Epidermal melanocyte (primary cell): ENCODE measurements at regions not wholly inside any gene's neighbourhood (a gene's known extent, or its start where the extent isn't known, plus 50 kb on each side); places are given as distances from the start of the nearest gene placed in this dataset.
"Not testable (repeated sequence)": the region's sequence is repeated elsewhere in the genome, so short reads cannot be mapped to it uniquely, and the experiment has no call there.

ENCODE experiments used
- DNase-seq: peaks from one replicate; pipeline ENCODE4 v3.0.0; 2011; ENCODE audit warnings: low spot score; ENCODE audit not compliant: insufficient read length

DNA sequence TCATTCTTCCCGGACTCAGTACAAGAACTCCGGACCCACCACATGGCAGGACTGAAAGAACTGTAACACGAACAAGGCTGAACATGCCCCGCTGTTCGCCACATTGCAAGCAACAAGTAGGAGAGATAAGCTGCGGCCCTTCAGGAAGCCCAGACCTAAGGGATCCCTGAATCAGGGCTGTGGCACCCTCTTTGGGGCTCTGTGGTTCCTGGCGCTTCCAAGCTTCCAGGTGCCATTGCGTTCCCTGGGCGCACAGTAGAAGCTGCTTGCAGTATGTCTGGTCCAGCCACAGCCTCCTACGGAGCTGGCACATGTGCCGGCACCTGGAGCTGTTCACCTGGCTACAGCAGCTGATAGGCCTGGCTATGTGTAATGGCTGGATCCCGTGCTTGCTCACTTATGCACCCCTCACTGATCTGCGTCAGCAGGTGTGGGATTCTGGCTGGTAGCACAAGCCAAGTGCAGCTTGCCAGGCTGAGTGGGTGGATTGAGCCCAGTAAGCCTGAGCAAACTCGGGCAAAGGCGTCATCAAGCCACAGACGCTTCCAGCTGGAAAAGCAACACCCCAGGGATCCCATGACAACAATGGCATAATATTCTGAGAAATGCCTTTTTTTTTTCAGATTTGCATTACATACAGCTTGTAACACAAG, 748.6 kb upstream of the GBE1 start:
- DNase-seq: no peak

- no peak for DNase-seq
Measured at GRCh38 chr3:82509106-82509842, 747.8 kb upstream of the GBE1 start.

GRCh38 chr3:82506204-82506603, 744.8 kb upstream of the GBE1 start:
- DNase-seq: no peak

DNA sequence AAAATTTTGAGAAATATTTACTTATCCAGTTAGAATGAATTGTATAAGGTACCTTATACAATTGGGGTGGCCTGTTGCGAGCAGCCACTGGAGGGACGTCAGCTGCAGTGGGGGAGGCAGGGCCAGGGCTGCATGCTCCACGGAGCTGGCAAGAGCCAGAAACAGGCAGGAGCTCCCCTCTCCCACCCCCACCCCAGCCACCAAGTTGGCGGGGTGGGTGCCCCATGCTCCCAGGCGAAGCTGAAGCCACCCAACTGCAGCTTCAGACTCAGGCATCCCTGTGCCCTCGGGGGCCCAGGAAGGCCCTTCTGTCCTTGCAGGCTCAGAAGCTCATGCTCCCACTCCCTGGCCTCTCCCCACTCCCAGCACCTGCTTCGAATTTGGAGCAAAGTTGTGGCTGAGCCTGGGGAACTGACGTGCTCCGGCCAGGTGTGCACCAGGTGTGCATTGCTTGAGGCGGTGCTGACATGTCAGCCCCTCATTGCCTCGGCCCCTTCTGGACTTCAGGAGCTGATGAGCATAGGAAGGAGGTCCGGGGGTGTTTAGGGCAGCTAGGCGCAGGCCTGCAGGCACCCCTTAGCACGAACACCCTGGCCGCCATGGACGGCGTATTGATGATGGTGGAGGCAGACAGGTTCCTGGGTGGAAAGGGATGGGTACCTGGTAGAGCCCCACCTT, 743.8 kb upstream of the GBE1 start:
- DNase-seq: no peak

DNA sequence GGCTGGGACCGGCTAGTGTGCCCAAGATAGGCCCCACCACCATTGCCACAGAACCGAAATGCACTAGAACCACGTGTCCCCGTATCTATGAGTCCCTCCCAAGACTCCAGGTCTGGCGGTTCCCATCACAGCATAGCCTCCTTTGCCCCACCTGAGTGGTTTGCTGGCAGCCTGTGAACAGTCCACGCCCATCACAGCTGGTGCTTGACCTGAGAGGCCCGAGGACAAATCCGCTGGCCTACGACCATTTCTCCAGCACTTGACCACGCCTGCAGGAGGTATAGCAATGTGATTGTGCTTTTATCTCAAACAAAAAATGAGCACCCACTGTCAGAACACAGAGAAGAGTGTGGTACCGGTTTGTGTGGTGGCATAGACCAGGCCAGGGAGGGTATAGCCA, 736.7 kb upstream of the GBE1 start:
- no peak for DNase-seq

DNA sequence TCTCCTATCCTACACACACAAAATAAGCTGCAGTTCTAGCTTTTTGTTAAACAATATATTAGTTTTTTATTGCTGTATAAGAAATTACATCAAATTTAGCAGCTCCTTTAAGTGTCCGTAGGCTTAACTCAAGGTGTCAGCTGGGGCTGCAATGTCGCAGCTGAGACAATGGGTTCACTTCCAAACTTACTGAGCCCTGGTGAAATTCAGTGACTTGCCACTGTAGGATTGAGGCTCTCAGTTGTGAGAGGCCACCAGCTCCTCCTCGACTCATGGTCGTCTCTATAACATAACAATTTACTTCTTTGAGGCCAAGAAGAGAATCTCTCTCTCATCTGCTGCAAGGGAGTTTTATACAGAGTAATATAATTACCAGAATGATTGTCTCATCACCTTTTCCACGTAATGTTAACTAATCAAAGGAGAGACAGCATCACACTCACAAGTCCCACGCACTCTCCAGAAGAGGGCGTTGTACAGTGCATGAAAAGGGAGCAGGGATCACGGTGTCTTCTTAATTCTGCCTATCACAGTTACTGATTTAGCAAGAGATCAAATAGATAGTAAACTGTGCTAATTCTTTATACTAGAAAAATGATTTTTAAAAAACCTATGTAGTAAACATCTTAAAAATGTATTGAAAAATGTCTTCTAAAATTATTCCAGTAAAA, 735.6 kb upstream of the GBE1 start:
- no peak for DNase-seq

DNA sequence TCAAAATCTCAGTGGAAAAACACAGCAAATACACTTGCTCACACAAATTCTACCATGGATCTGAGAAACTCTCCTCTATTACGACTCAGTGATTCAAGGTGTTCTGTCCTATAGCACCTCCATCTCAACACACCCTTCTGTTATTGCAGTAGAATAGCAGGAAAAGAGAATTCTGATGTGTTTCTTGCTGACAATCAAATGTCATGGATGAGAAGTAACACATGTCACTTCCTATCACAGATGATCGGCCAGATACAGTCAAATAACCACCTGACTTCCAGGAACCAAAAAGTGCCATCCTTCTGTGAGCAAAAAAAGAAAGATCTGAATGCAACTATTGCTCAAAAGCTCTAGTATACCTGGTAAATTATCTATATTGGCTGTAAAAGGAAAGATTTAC, 734.2 kb upstream of the GBE1 start:
- DNase-seq: no peak

DNA sequence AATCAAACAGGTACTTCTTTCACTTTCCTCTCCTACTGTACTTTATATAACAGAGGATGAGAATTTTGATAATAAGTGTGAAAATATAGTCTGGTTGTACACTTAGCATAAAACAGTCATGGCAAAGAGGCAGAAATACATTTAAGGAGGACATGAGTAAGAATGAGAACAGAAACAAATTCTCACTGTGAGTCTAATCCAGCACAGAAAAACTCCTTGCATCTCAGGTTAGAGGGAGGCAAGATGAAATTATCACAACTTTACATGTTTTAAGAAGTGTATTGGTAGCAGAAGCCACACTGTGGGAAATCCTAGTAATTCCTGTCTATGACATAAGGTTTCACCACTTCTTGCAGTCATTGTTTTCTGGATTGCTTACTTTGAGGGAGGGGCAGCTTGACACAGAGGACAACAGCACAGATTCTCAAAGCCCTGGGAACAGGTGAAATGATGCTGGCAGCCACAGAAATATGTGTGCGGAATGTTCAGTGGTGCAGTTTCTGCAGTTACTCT, 733.6 kb upstream of the GBE1 start:
- no peak for DNase-seq

DNA sequence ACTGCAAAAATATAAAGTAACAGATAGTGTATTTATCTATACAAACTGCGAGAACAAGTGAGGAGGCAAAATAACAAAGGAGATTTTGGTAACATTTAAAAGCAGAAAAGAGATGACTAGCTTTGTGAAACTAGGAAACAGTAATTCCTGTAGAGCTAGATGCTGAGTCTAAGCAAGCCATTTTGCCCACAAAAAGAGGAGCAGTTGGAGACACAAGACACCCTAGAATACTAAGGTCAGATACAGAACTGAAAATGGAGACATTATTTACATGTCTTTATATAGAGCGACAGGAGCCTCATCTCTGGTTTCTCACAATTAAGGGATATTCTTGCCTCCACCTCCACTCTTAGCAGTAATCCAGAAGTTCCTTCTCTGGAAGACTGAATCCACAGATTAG, 732.4 kb upstream of the GBE1 start:
- DNase-seq: no peak

DNA sequence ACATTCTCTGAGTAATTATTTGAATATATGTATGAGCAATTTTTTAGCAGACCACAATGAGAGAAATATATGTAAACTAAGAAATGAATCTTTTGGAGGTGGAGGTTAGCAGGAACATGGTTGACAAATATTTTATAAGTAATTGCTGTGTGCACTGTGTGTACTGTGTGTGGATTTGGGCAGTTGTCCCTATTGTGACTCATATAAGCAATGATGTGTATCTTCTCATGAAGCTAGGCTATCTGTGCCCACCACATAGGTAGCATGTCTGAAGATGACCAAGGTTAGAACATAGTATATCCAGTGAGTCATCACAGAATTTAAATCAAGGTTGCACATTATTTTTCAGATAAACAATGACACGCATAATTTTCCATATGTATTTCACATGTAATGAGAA, 713.9 kb upstream of the GBE1 start:
- no peak for DNase-seq

GRCh38 chr3:82474711-82475110, 713.3 kb upstream of the GBE1 start:
- DNase-seq: no peak

DNA sequence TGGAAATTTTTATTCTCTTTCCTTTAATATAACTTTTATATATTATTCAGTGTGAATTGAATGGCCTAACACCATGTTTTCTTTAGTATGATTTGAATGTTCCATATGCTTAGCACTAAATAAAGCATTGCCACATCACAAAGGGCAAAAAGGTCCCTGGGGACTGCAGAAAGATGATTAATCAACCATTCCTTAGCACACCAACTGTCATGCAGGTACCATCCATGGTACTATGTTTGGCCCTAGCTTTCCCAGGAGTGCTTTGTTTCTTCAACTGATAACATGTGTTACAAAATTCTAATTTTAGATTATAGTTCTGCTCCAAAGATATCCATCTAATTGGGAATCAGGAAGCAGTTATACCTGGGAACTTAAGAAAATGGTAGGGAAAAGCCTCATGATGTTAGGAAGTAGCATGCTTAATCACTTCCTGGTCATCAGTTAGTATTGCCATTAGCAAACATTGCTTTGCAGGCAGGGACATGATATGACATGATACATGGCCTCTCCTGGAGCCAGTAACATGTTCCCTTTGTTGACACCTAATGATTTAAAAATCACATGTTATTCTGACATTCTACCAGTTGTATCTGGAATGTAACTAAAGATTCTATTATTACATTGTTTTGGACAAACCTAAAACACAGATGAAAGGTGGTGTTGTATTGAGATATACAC, 712.6 kb upstream of the GBE1 start:
- DNase-seq: no peak

DNA sequence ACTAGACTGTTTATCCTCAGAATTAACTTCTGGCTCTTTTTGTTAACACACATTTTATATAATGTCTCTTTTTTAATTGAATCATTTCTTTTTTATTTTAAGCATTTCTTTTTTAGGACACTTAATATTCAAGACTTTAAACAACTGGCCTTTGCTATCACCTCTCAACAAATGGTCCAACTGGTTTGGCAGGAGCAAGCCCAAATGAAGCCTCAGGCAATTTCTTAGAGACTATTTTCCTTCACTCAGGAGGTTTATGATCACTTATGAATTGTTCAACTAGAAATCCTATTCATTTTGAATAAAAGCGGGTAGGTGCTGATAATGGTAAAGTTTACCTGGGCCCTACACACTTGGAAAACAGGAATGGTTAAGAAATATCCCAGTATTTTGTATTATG, 705.6 kb upstream of the GBE1 start:
- DNase-seq: no peak

- DNase-seq: no peak
Measured at GRCh38 chr3:82462977-82463376, 701.5 kb upstream of the GBE1 start.

DNA sequence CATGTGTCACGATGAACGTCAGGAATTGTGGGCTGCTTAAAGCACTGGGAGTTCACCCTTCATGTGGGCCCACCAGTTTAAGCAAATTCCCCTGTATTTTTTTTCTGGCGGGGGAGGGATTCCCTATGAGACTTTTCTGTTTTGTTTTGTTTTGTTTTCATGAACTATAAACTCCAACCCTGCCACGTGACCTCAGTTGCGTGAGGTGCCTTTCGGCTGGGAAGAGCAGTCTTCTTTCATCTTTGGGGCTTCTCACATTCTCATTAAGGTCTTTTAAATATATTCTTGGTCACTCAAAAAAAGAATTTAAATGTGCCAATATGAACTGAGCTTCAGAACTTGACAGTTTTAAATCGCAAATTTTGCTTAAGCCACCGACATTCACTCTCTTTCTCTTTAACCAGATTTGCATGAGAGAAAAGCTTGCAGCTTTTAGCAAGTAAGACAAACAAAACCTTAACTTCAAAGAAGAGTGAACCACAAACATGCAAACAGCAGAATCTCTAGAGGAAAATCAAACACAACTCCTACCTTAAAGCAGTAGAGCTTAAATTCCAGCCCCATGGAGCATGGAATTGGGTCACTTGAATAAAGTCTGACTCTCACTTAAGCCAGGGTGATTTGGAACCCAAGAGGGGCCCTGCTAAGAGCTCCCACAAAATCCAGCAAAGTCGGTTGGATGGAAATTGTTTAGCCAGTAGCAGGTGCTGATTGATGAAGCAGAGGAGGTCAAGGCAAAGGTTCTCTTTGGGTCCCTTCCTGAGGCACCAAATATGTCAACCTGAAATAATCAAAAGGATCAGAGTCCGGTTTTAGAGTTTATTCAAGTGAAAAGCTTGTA, 699.8 kb upstream of the GBE1 start:
- no peak for DNase-seq

- DNase-seq: no peak
Measured at GRCh38 chr3:82448320-82448719, 686.9 kb upstream of the GBE1 start.

DNA sequence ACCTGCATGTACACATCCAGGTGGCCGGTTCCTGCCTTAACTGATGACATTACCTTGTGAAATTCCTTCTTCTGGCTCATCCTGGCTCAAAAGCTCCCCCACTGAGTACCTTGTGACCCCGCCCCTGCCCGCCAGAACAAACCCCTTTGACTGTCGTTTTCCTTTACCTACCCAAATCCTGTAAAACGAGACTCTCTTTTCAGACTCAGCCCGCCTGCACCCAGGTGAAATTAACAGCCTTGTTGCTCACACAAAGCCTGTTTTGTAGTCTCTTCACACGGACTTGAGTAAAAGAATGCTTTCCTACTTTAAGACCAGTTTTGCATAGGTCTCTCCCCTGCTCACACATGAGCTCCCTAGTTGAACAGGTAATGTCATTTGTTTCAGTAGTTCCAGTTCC, 667.4 kb upstream of the GBE1 start:
- not testable (repeated sequence) for DNase-seq

DNA sequence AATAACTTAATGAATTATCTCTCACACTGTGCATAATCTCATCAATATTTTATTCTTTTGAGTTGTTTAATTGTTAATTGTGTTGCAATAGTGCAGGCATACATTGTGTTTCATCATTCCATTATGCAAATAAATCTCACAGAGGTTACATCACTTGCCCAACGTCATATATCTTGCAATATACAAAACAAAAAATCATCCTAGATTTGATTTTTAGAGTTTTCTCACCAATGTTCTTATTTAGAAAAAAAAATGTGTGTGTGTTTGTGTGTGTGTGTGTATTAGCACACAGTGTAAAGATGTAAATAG, 662.5 kb upstream of the GBE1 start:
- DNase-seq: no peak

- DNase-seq: no peak
Measured at GRCh38 chr3:82423268-82424030, 662.0 kb upstream of the GBE1 start.

DNA sequence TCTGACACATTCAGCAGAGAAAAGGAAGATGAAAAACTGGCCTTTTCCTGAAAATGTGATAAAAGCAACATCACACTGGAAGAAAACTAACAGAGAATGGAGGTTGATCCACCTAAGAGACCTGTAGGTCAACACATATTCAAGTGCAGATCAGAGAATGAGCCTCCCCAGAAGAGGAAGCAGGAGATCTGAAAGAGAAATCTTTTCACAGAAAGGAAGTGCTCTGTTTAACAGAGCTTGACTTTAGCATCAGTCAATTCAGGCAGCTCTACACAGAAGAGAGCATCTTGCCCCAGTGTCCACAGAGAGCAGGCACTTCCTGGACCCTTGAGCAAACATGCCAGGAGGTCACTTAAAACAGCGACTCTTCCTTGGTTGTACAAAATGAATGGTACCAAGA, 655.4 kb upstream of the GBE1 start:
- no peak for DNase-seq
